ENCODE measurements at regions not wholly inside any gene's neighbourhood (a gene's known extent, or its start where the extent isn't known, plus 50 kb on each side); places are given as distances from the start of the nearest gene placed in this dataset.
"Not testable (repeated sequence)": the region's sequence is repeated elsewhere in the genome, so short reads cannot be mapped to it uniquely, and the experiment has no call there.

- Histone ChIP-seq H3K4me3 (no peak overlapping the region), H3K27me3 (peaks cover 5% of the 10 kb centered on the region), H3K27ac (no peak overlapping the region), H3K9me3 (no peaks in the 10 kb centered on the region), H3K4me1 (no peaks in the 10 kb centered on the region), H3K36me3 (no peaks in the 10 kb centered on the region)
- peak; percentile 84 for ATAC-seq
- TF ChIP-seq CTCF (IDR thresholded peaks at IDR 0.05): no peak
- intact Hi-C loops (cut with DNase I): no loop called here
- DNase-seq: peak; percentile 85
These were observed 796.4 kb downstream of the AACS start for GRCh38 chr12:125861299-125862281.

- H3K27ac ChIP-seq; H3K9me3 ChIP-seq; H3K36me3 ChIP-seq; DNase-seq; intact Hi-C loops (cut with DNase I); H3K4me1 ChIP-seq; ATAC-seq; H3K4me3 ChIP-seq; H3K27me3 ChIP-seq: not testable (repeated sequence)
These were observed 800.0 kb downstream of the AACS start for GRCh38 chr12:125865236-125865635.

GRCh38 chr12:125871811-125872594 lies 806.8 kb downstream of the AACS start:
- intact Hi-C loops (cut with DNase I): no loop called here
- ATAC-seq: no peak
- no peaks in the 10 kb centered on the region for H3K9me3 ChIP-seq
- DNase-seq: no peak
- TF ChIP-seq CTCF (IDR thresholded peaks at IDR 0.05): no peak
- no peaks in the 10 kb centered on the region for H3K4me1 ChIP-seq
- H3K27me3 ChIP-seq: no peaks in the 10 kb centered on the region
- H3K27ac ChIP-seq: no peak overlapping the region
- H3K36me3 ChIP-seq: no peaks in the 10 kb centered on the region
- no peak overlapping the region for H3K4me3 ChIP-seq

GRCh38 chr12:125873016-125873415 lies 807.8 kb downstream of the AACS start:
- intact Hi-C loops (cut with DNase I): no loop called here
- no peaks in the 10 kb centered on the region for H3K27me3 ChIP-seq
- no peaks in the 10 kb centered on the region for H3K36me3 ChIP-seq
- ATAC-seq: no peak
- no peaks in the 10 kb centered on the region for H3K9me3 ChIP-seq
- no peak for TF ChIP-seq CTCF (IDR thresholded peaks at IDR 0.05)
- no peaks in the 10 kb centered on the region for H3K4me1 ChIP-seq
- H3K4me3 ChIP-seq: no peak overlapping the region
- H3K27ac ChIP-seq: no peak overlapping the region
- DNase-seq: no peak

- Histone ChIP-seq H3K27ac (no peak overlapping the region), H3K9me3 (no peaks in the 10 kb centered on the region), H3K36me3 (no peaks in the 10 kb centered on the region), H3K27me3 (no peaks in the 10 kb centered on the region), H3K4me3 (no peak overlapping the region), H3K4me1 (no peaks in the 10 kb centered on the region)
- DNase-seq: no peak
- no peak for ATAC-seq
- TF ChIP-seq CTCF (IDR thresholded peaks at IDR 0.05): no peak
- intact Hi-C loops (cut with DNase I): no loop called here
These were observed 813.2 kb downstream of the AACS start for GRCh38 chr12:125878483-125878882.

GRCh38 chr12:125882141-125882540 lies 816.9 kb downstream of the AACS start:
- H3K4me1 ChIP-seq: no peaks in the 10 kb centered on the region
- ATAC-seq (no peak), DNase-seq (no peak)
- no peak overlapping the region for H3K27ac ChIP-seq
- TF ChIP-seq CTCF (IDR thresholded peaks at IDR 0.05): no peak
- no peaks in the 10 kb centered on the region for H3K27me3 ChIP-seq
- H3K9me3 ChIP-seq: no peaks in the 10 kb centered on the region
- no peak overlapping the region for H3K4me3 ChIP-seq
- intact Hi-C loops (cut with DNase I): no loop called here
- H3K36me3 ChIP-seq: no peaks in the 10 kb centered on the region

Data from upper lobe of right lung (tissue), 1 donor.